Hepatocyte (in vitro differentiated cells): ENCODE measurements at regions not wholly inside any gene's neighbourhood (a gene's known extent, or its start where the extent isn't known, plus 50 kb on each side); places are given as distances from the start of the nearest gene placed in this dataset.

ENCODE experiments used
- EZH2 ChIP-seq: fragments of 200-600 bp; sonication (generic); IDR thresholded peaks from 2 replicates; pipeline ENCODE4 v1.6.1; 2016; ENCODE audit warnings: antibody characterized with exemption, mild to moderate bottlenecking, borderline replicate concordance
- EZH2phosphoT487 ChIP-seq: fragments of 200-600 bp; sonication (generic); IDR thresholded peaks from one replicate; pipeline ENCODE4 v1.6.1; 2018; ENCODE audit warnings: antibody characterized with exemption, mild to moderate bottlenecking, low read depth, moderate library complexity; ENCODE audit not compliant: unreplicated experiment, severe bottlenecking
- TF ChIP-seq, protein P1 (sequence below): fragments of 200-600 bp; sonication (generic); IDR thresholded peaks from 2 replicates; pipeline ENCODE4 v1.5.1; 2016; ENCODE audit warnings: antibody characterized with exemption, mild to moderate bottlenecking; ENCODE audit not compliant: poor library complexity

- TF ChIP-seq, protein P1, sequence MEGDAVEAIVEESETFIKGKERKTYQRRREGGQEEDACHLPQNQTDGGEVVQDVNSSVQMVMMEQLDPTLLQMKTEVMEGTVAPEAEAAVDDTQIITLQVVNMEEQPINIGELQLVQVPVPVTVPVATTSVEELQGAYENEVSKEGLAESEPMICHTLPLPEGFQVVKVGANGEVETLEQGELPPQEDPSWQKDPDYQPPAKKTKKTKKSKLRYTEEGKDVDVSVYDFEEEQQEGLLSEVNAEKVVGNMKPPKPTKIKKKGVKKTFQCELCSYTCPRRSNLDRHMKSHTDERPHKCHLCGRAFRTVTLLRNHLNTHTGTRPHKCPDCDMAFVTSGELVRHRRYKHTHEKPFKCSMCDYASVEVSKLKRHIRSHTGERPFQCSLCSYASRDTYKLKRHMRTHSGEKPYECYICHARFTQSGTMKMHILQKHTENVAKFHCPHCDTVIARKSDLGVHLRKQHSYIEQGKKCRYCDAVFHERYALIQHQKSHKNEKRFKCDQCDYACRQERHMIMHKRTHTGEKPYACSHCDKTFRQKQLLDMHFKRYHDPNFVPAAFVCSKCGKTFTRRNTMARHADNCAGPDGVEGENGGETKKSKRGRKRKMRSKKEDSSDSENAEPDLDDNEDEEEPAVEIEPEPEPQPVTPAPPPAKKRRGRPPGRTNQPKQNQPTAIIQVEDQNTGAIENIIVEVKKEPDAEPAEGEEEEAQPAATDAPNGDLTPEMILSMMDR: no peak
- TF ChIP-seq EZH2: no peak
- no peak for TF ChIP-seq EZH2phosphoT487
Observed at GRCh38 chr14:39563361-39563760, 131.1 kb upstream of the FBXO33 start.
